Natural killer cell treated with Interleukin-12 subunit alpha and Interleukin-12 subunit beta and Interleukin-15 and Interleukin-18, amount 100 ng/mL, for 72 hours (primary cell): ENCODE measurements at regions not wholly inside any gene's neighbourhood (a gene's known extent, or its start where the extent isn't known, plus 50 kb on each side); places are given as distances from the start of the nearest gene placed in this dataset.
"Not testable (repeated sequence)": the region's sequence is repeated elsewhere in the genome, so short reads cannot be mapped to it uniquely, and the experiment has no call there.

Experiments
- ATAC-seq, 2 donors: fragments of 150-1000 bp; cut with Tn5 transposase in 1 of 2; sonication (Bioruptor Pico), chemical (Tn5 transposase) in 1 of 2; 2 replicates each; pipeline ENCODE4 v1.10.0; 2021
- DNase-seq: peaks from one replicate; pipeline ENCODE4 v3.0.0; 2022; ENCODE audit warnings: low spot score
- H3K27ac Mint-ChIP-seq, 2 donors: 1 replicate in 1 of 2; 2 replicates in 1 of 2; pipeline ENCODE4 v1.8.0; 2022; ENCODE audit warnings: mixed read lengths in 2 of 2, mild to moderate bottlenecking in 1 of 2, moderate library complexity in 1 of 2
- H3K27me3 Mint-ChIP-seq, 2 donors: 1 replicate in 1 of 2; 2 replicates in 1 of 2; pipeline ENCODE4 v1.8.0; 2022; ENCODE audit warnings: mixed read lengths in 2 of 2
- H3K36me3 Mint-ChIP-seq: one replicate; pipeline ENCODE4 v1.8.0; 2022; ENCODE audit warnings: mixed read lengths
- H3K4me1 Mint-ChIP-seq, 2 donors: 1 replicate in 1 of 2; 2 replicates in 1 of 2; pipeline ENCODE4 v1.8.0; 2022; ENCODE audit warnings: low read depth in 2 of 2, mixed read lengths in 2 of 2, mild to moderate bottlenecking in 1 of 2
- H3K4me3 Mint-ChIP-seq: one replicate; pipeline ENCODE4 v1.8.0; 2022; ENCODE audit warnings: mixed read lengths
- H3K9me3 Mint-ChIP-seq: 2 replicates; pipeline ENCODE4 v1.8.0; 2022; ENCODE audit warnings: mixed read lengths

- H3K27ac Mint-ChIP-seq = no peak overlapping the region
- ATAC-seq (no peak), DNase-seq (no peak)
- peaks cover 0 to 5% of the 10 kb centered on the region in 2 donors for H3K27me3 Mint-ChIP-seq
- no peaks in the 10 kb centered on the region for H3K36me3 Mint-ChIP-seq
- H3K4me3 Mint-ChIP-seq = no peak overlapping the region
- no peaks in the 10 kb centered on the region for H3K4me1 Mint-ChIP-seq
- H3K9me3 Mint-ChIP-seq = peaks cover 4% of the 10 kb centered on the region
Observed at GRCh38 chr5:67858471-67859031, 357.0 kb upstream of the PIK3R1 start.

GRCh38 chr5:67857502-67857901 lies 358.1 kb upstream of the PIK3R1 start:
- no peak for ATAC-seq

GRCh38 chr5:67855523-67855922 lies 360.0 kb upstream of the PIK3R1 start:
- H3K9me3 Mint-ChIP-seq = peaks cover 4% of the 10 kb centered on the region
- no peak for ATAC-seq
- no peak for DNase-seq
- no peak overlapping the region for H3K4me3 Mint-ChIP-seq
- H3K27me3 Mint-ChIP-seq = peaks cover under 1 to 7% of the 10 kb centered on the region in 2 donors
- H3K36me3 Mint-ChIP-seq = no peaks in the 10 kb centered on the region
- H3K4me1 Mint-ChIP-seq = no peaks in the 10 kb centered on the region
- H3K27ac Mint-ChIP-seq = no peak overlapping the region

More at GRCh38 chr5:67857502-67857901, 358.1 kb upstream of the PIK3R1 start:
- Mint-ChIP-seq H3K27ac (no peak overlapping the region), H3K4me3 (no peak overlapping the region), H3K27me3 (peaks cover 0 to 2% of the 10 kb centered on the region in 2 donors), H3K9me3 (peaks cover 4% of the 10 kb centered on the region), H3K4me1 (no peaks in the 10 kb centered on the region), H3K36me3 (no peaks in the 10 kb centered on the region)
- no peak for DNase-seq

GRCh38 chr5:67850906-67851305 lies 364.6 kb upstream of the PIK3R1 start:
- H3K27me3 Mint-ChIP-seq = peaks cover 4 to 25% of the 10 kb centered on the region in 2 donors
- H3K36me3 Mint-ChIP-seq, DNase-seq, H3K4me3 Mint-ChIP-seq, H3K4me1 Mint-ChIP-seq, ATAC-seq, H3K9me3 Mint-ChIP-seq, H3K27ac Mint-ChIP-seq: not testable (repeated sequence)

GRCh38 chr5:67844924-67845323 lies 370.6 kb upstream of the PIK3R1 start:
- no peak overlapping the region for H3K27ac Mint-ChIP-seq
- ATAC-seq = no peak

GRCh38 chr5:67842806-67843205 lies 372.8 kb upstream of the PIK3R1 start:
- ATAC-seq = no peak
- Mint-ChIP-seq H3K27me3 (peaks cover 19 to 40% of the 10 kb centered on the region in 2 donors), H3K4me3 (no peak overlapping the region), H3K36me3 (no peaks in the 10 kb centered on the region), H3K4me1 (no peaks in the 10 kb centered on the region), H3K9me3 (no peaks in the 10 kb centered on the region), H3K27ac (no peak overlapping the region)
- DNase-seq = no peak

More at GRCh38 chr5:67844924-67845323, 370.6 kb upstream of the PIK3R1 start:
- Mint-ChIP-seq H3K4me1 (no peaks in the 10 kb centered on the region), H3K9me3 (no peaks in the 10 kb centered on the region), H3K27me3 (peaks cover 19 to 42% of the 10 kb centered on the region in 2 donors), H3K4me3 (no peak overlapping the region), H3K36me3 (no peaks in the 10 kb centered on the region)
- no peak for DNase-seq

- H3K27ac Mint-ChIP-seq, ATAC-seq, H3K4me3 Mint-ChIP-seq, DNase-seq, H3K36me3 Mint-ChIP-seq, H3K4me1 Mint-ChIP-seq, H3K9me3 Mint-ChIP-seq: not testable (repeated sequence)
- peaks cover 9 to 13% of the 10 kb centered on the region in 2 donors for H3K27me3 Mint-ChIP-seq
Observed at GRCh38 chr5:67837225-67837624, 378.3 kb upstream of the PIK3R1 start.

GRCh38 chr5:67836496-67836895 lies 379.1 kb upstream of the PIK3R1 start:
- H3K4me1 Mint-ChIP-seq, H3K27ac Mint-ChIP-seq, H3K4me3 Mint-ChIP-seq, ATAC-seq, H3K36me3 Mint-ChIP-seq, DNase-seq, H3K9me3 Mint-ChIP-seq: not testable (repeated sequence)
- peaks cover 9 to 12% of the 10 kb centered on the region in 2 donors for H3K27me3 Mint-ChIP-seq

GRCh38 chr5:67831048-67831447 lies 384.5 kb upstream of the PIK3R1 start:
- H3K4me1 Mint-ChIP-seq = no peaks in the 10 kb centered on the region
- H3K27ac Mint-ChIP-seq = no peak overlapping the region
- H3K4me3 Mint-ChIP-seq = no peak overlapping the region
- no peak for DNase-seq
- H3K27me3 Mint-ChIP-seq = peaks cover 6 to 14% of the 10 kb centered on the region in 2 donors
- no peaks in the 10 kb centered on the region for H3K36me3 Mint-ChIP-seq
- no peaks in the 10 kb centered on the region for H3K9me3 Mint-ChIP-seq
- ATAC-seq = no peak

GRCh38 chr5:67827541-67827940 lies 388.0 kb upstream of the PIK3R1 start:
- H3K4me3 Mint-ChIP-seq = no peak overlapping the region
- no peak for ATAC-seq
- H3K27ac Mint-ChIP-seq = no peak overlapping the region
- peaks cover 7% of the 10 kb centered on the region for H3K36me3 Mint-ChIP-seq
- DNase-seq = no peak
- H3K4me1 Mint-ChIP-seq = no peaks in the 10 kb centered on the region
- H3K27me3 Mint-ChIP-seq = peaks cover 6 to 9% of the 10 kb centered on the region in 2 donors
- H3K9me3 Mint-ChIP-seq = peaks cover 7% of the 10 kb centered on the region

- Mint-ChIP-seq H3K4me3 (no peak overlapping the region), H3K27me3 (peaks cover 6 to 10% of the 10 kb centered on the region in 2 donors), H3K36me3 (peaks cover 7% of the 10 kb centered on the region), H3K9me3 (peaks cover 7% of the 10 kb centered on the region), H3K4me1 (no peaks in the 10 kb centered on the region), H3K27ac (no peak overlapping the region)
- ATAC-seq (no peak), DNase-seq (no peak)
Observed at GRCh38 chr5:67824852-67825251, 390.7 kb upstream of the PIK3R1 start.

GRCh38 chr5:67817652-67818051 lies 397.9 kb upstream of the PIK3R1 start:
- H3K9me3 Mint-ChIP-seq = no peaks in the 10 kb centered on the region
- no peak for ATAC-seq
- peaks cover 2 to 8% of the 10 kb centered on the region in 2 donors for H3K27me3 Mint-ChIP-seq
- no peaks in the 10 kb centered on the region for H3K4me1 Mint-ChIP-seq
- no peaks in the 10 kb centered on the region for H3K36me3 Mint-ChIP-seq
- DNase-seq = no peak
- no peak overlapping the region for H3K27ac Mint-ChIP-seq
- H3K4me3 Mint-ChIP-seq = no peak overlapping the region

- Mint-ChIP-seq H3K4me1 (no peaks in the 10 kb centered on the region), H3K9me3 (no peaks in the 10 kb centered on the region), H3K4me3 (no peak overlapping the region), H3K27me3 (peaks cover 12 to 13% of the 10 kb centered on the region in 2 donors), H3K27ac (peak overlapping the region in 1 of 2 donors; percentile 42), H3K36me3 (no peaks in the 10 kb centered on the region)
- DNase-seq (no peak), ATAC-seq (no peak)
Observed at GRCh38 chr5:67816456-67816855, 399.1 kb upstream of the PIK3R1 start.

GRCh38 chr5:67815455-67816391 lies 399.8 kb upstream of the PIK3R1 start:
- no peak for DNase-seq
- H3K4me3 Mint-ChIP-seq = no peak overlapping the region
- H3K27me3 Mint-ChIP-seq = peaks cover 12 to 13% of the 10 kb centered on the region in 2 donors
- H3K27ac Mint-ChIP-seq = peak overlapping the region in 1 of 2 donors; percentile 42
- no peaks in the 10 kb centered on the region for H3K36me3 Mint-ChIP-seq
- H3K4me1 Mint-ChIP-seq = no peaks in the 10 kb centered on the region
- no peaks in the 10 kb centered on the region for H3K9me3 Mint-ChIP-seq
- ATAC-seq = peak in 1 of 2 donors; percentile 20
